ENCODE measurements at regions not wholly inside any gene's neighbourhood (a gene's known extent, or its start where the extent isn't known, plus 50 kb on each side); places are given as distances from the start of the nearest gene placed in this dataset.
"Not testable (repeated sequence)": the region's sequence is repeated elsewhere in the genome, so short reads cannot be mapped to it uniquely, and the experiment has no call there.

GRCh38 chr4:189837471-189837870 lies 103.2 kb upstream of the FRG1 start:
- TF ChIP-seq CTCF (IDR thresholded peaks at IDR 0.05; ENCODE audit: insufficient read depth, low read depth, low read length, missing control alignments) = no peak
- no peak for DNase-seq (ENCODE audit: low read depth)
- H3K4me3 ChIP-seq (ENCODE audit: low read length) = no peak overlapping the region

GRCh38 chr4:189838821-189839497 lies 101.7 kb upstream of the FRG1 start:
- no peak overlapping the region for H3K4me3 ChIP-seq (ENCODE audit: low read length)

GRCh38 chr4:189840356-189840755 lies 100.3 kb upstream of the FRG1 start:
- no peak for TF ChIP-seq CTCF (IDR thresholded peaks at IDR 0.05; ENCODE audit: insufficient read depth, low read depth, low read length, missing control alignments)
- no peak overlapping the region for H3K4me3 ChIP-seq (ENCODE audit: low read length)
- DNase-seq (ENCODE audit: low read depth) = no peak

More at GRCh38 chr4:189838821-189839497, 101.7 kb upstream of the FRG1 start:
- no peak for DNase-seq (ENCODE audit: low read depth)
- TF ChIP-seq CTCF (IDR thresholded peaks at IDR 0.05; ENCODE audit: insufficient read depth, low read depth, low read length, missing control alignments) = no peak

GRCh38 chr4:189843413-189844009 lies 97.2 kb upstream of the FRG1 start:
- H3K4me3 ChIP-seq (ENCODE audit: low read length) = no peak overlapping the region
- TF ChIP-seq CTCF (IDR thresholded peaks at IDR 0.05; ENCODE audit: insufficient read depth, low read depth, low read length, missing control alignments) = no peak
- no peak for DNase-seq (ENCODE audit: low read depth)

- TF ChIP-seq CTCF (IDR thresholded peaks at IDR 0.05; ENCODE audit: insufficient read depth, low read depth, low read length, missing control alignments) = no peak
- no peak overlapping the region for H3K4me3 ChIP-seq (ENCODE audit: low read length)
- no peak for DNase-seq (ENCODE audit: low read depth)
Observed at GRCh38 chr4:189845145-189845846, 95.4 kb upstream of the FRG1 start.

GRCh38 chr4:189846094-189846493 lies 94.6 kb upstream of the FRG1 start:
- DNase-seq (ENCODE audit: low read depth) = not testable (repeated sequence)

GRCh38 chr4:189846608-189847007 lies 94.1 kb upstream of the FRG1 start:
- not testable (repeated sequence) for H3K4me3 ChIP-seq (ENCODE audit: low read length); DNase-seq (ENCODE audit: low read depth)

More at GRCh38 chr4:189846094-189846493, 94.6 kb upstream of the FRG1 start:
- H3K4me3 ChIP-seq (ENCODE audit: low read length) = not testable (repeated sequence)

GRCh38 chr4:189848672-189849071 lies 92.0 kb upstream of the FRG1 start:
- DNase-seq (ENCODE audit: low read depth); H3K4me3 ChIP-seq (ENCODE audit: low read length): not testable (repeated sequence)
